CD4-positive, CD25-positive, alpha-beta regulatory T cell (primary cell): ENCODE measurements at regions not wholly inside any gene's neighbourhood (a gene's known extent, or its start where the extent isn't known, plus 50 kb on each side); places are given as distances from the start of the nearest gene placed in this dataset.
A peak's percentile ranks its signal among the peaks of the same experiment; 100 is the strongest.

Experiments used
- ATAC-seq, 2 donors: fragments of 150-1000 bp; cut with Tn5 transposase; one replicate each; pipeline ENCODE4 v1.10.0; 2021; ENCODE audit warnings: low read depth in 2 of 2, moderate number of reproducible peaks in 2 of 2, moderate library complexity in 1 of 2
- DNase-seq, 3 donors: peaks; one replicate each; pipeline versions ENCODE4 v3.0.0 to v3.0.0-alpha.2; 2012 to 2022; ENCODE audit warnings: mixed read lengths in 1 of 3
- H3K27ac ChIP-seq: one replicate; pipeline ENCODE4 v1.7.0; 2013; ENCODE audit warnings: mild to moderate bottlenecking, low read length; ENCODE audit not compliant: insufficient read depth, poor library complexity, severe bottlenecking
- H3K27me3 ChIP-seq: one replicate; pipeline ENCODE4 v1.7.0; 2013; ENCODE audit warnings: low read length; ENCODE audit not compliant: control insufficient read depth, insufficient read depth
- H3K36me3 ChIP-seq: one replicate; pipeline ENCODE4 v1.7.0; 2013; ENCODE audit warnings: mild to moderate bottlenecking, low read length, moderate library complexity; ENCODE audit not compliant: control insufficient read depth, insufficient read depth
- H3K4me1 ChIP-seq: 2 replicates; pipeline ENCODE4 v1.7.0; 2013; ENCODE audit warnings: mild to moderate bottlenecking, low read length; ENCODE audit not compliant: insufficient read depth, control insufficient read depth, poor library complexity, severe bottlenecking
- H3K4me3 ChIP-seq: one replicate; pipeline ENCODE4 v1.7.0; 2013; ENCODE audit warnings: low read depth, mild to moderate bottlenecking, low read length, moderate library complexity
- H3K9me3 ChIP-seq, 2 experiments: 1 replicate in 1 of 2; 2 replicates in 1 of 2; pipeline ENCODE4 v1.7.0; 2013; ENCODE audit warnings: low read length in 2 of 2, mild to moderate bottlenecking in 1 of 2, moderate library complexity in 1 of 2; ENCODE audit not compliant: control insufficient read depth in 2 of 2
- H3K27ac Mint-ChIP-seq, 3 donors: one replicate each; pipeline ENCODE4 v1.8.0; 2020 to 2022; ENCODE audit warnings: mild to moderate bottlenecking in 3 of 3, mixed read lengths in 3 of 3, moderate library complexity in 2 of 3
- H3K27me3 Mint-ChIP-seq: one replicate; pipeline ENCODE4 v1.8.0; 2022; ENCODE audit warnings: mild to moderate bottlenecking, mixed read lengths
- H3K36me3 Mint-ChIP-seq: one replicate; pipeline ENCODE4 v1.8.0; 2020; ENCODE audit warnings: mixed read lengths
- H3K4me1 Mint-ChIP-seq, 4 donors: one replicate each; pipeline ENCODE4 v1.8.0; 2020 to 2022; ENCODE audit warnings: mixed read lengths in 4 of 4, mild to moderate bottlenecking in 1 of 4
- H3K4me3 Mint-ChIP-seq, 4 donors: one replicate each; pipeline ENCODE4 v1.8.0; 2020 to 2022; ENCODE audit warnings: mild to moderate bottlenecking in 4 of 4, mixed read lengths in 4 of 4, moderate library complexity in 3 of 4
- H3K9me3 Mint-ChIP-seq, 7 donors: one replicate each; pipeline ENCODE4 v1.8.0; 2020 to 2022; ENCODE audit warnings: mixed read lengths in 7 of 7, mild to moderate bottlenecking in 3 of 7, moderate library complexity in 2 of 7

GRCh38 chr15:46213551-46213950, 578.7 kb downstream of the SQOR start:
- no peaks in the 10 kb centered on the region for H3K4me1 Mint-ChIP-seq
- H3K4me3 Mint-ChIP-seq: no peak overlapping the region

GRCh38 chr15:46222826-46223225, 588.0 kb downstream of the SQOR start:
- Histone ChIP-seq H3K27me3 (no peaks in the 10 kb centered on the region), H3K9me3 (no peaks in the 10 kb centered on the region), H3K4me3 (no peak overlapping the region), H3K27ac (no peak overlapping the region), H3K36me3 (no peaks in the 10 kb centered on the region), H3K4me1 (no peaks in the 10 kb centered on the region)
- no peaks in the 10 kb centered on the region for H3K36me3 Mint-ChIP-seq
- H3K27ac Mint-ChIP-seq: no peak overlapping the region
- H3K4me1 Mint-ChIP-seq: no peaks in the 10 kb centered on the region
- no peak for ATAC-seq
- no peak overlapping the region for H3K4me3 Mint-ChIP-seq
- DNase-seq: no peak
- peaks cover 0 to 12% (median 8%) of the 10 kb centered on the region in 7 donors for H3K9me3 Mint-ChIP-seq
- no peaks in the 10 kb centered on the region for H3K27me3 Mint-ChIP-seq

More at GRCh38 chr15:46213551-46213950, 578.7 kb downstream of the SQOR start:
- Histone ChIP-seq H3K4me1 (no peaks in the 10 kb centered on the region), H3K4me3 (no peak overlapping the region), H3K9me3 (no peaks in the 10 kb centered on the region), H3K36me3 (no peaks in the 10 kb centered on the region), H3K27me3 (no peaks in the 10 kb centered on the region), H3K27ac (no peak overlapping the region)
- Mint-ChIP-seq H3K36me3 (no peaks in the 10 kb centered on the region), H3K9me3 (peaks cover 0 to 15% (median 7%) of the 10 kb centered on the region in 7 donors), H3K27ac (no peak overlapping the region), H3K27me3 (no peaks in the 10 kb centered on the region)
- DNase-seq (no peak), ATAC-seq (no peak)

GRCh38 chr15:46229263-46229662, 594.4 kb downstream of the SQOR start:
- H3K4me3 Mint-ChIP-seq: no peak overlapping the region
- peaks cover 0 to 7% (median under 1%) of the 10 kb centered on the region in 7 donors for H3K9me3 Mint-ChIP-seq
- no peaks in the 10 kb centered on the region for H3K36me3 ChIP-seq
- H3K9me3 ChIP-seq: no peaks in the 10 kb centered on the region
- no peaks in the 10 kb centered on the region for H3K4me1 ChIP-seq
- H3K27me3 Mint-ChIP-seq: no peaks in the 10 kb centered on the region
- no peaks in the 10 kb centered on the region for H3K27me3 ChIP-seq
- H3K27ac ChIP-seq: no peak overlapping the region
- H3K27ac Mint-ChIP-seq: no peak overlapping the region
- ATAC-seq: no peak
- H3K36me3 Mint-ChIP-seq: no peaks in the 10 kb centered on the region
- no peak for DNase-seq
- H3K4me3 ChIP-seq: no peak overlapping the region
- no peaks in the 10 kb centered on the region for H3K4me1 Mint-ChIP-seq

DNA sequence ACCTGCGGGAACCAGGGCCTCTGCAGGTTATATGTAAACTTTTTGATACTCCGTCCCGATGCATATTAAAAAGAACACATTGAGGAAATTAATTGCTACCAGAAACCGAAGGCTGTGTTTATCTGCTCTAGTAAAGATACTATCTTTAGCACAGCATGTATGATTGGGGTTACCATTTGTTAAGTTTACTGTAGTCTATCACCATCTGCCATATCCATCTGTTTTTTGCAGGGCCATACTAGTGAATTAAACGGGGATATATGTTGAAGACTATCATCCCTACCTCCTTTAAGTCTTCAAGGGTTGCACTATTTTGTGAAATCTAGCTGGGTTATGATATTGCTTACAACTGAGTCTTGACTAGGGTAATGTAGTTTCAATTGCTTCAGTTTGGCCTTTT, 597.0 kb downstream of the SQOR start:
- no peak overlapping the region for H3K27ac Mint-ChIP-seq
- no peak overlapping the region for H3K4me3 Mint-ChIP-seq
- Histone ChIP-seq H3K4me1 (no peaks in the 10 kb centered on the region), H3K9me3 (no peaks in the 10 kb centered on the region), H3K36me3 (no peaks in the 10 kb centered on the region), H3K4me3 (no peak overlapping the region), H3K27ac (no peak overlapping the region), H3K27me3 (no peaks in the 10 kb centered on the region)
- no peak for DNase-seq
- H3K36me3 Mint-ChIP-seq: no peaks in the 10 kb centered on the region
- no peak for ATAC-seq
- H3K27me3 Mint-ChIP-seq: no peaks in the 10 kb centered on the region
- H3K9me3 Mint-ChIP-seq: peaks cover 0 to 7% (median 3%) of the 10 kb centered on the region in 7 donors
- no peaks in the 10 kb centered on the region for H3K4me1 Mint-ChIP-seq

DNA sequence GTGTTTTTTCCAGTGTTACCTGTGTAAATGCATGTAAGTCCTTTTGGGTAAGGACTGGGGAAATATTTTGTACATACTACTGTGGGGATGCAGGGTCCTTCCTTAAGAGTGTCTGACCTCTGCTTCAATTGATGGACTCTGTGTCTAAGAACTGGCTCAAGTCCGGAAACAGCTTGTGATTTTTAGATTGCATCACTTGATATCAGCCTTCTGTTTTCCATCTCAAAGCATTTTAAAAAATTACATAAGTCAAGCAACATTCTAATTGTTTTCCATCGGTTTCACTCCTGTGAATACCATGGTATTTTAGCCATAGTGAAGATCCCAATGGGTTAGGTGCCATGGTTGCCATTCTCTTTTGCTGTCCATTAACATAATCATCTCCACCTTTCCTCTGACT, 597.6 kb downstream of the SQOR start:
- ATAC-seq (no peak), DNase-seq (no peak)
- Histone ChIP-seq H3K4me3 (no peak overlapping the region), H3K27me3 (no peaks in the 10 kb centered on the region), H3K36me3 (no peaks in the 10 kb centered on the region), H3K27ac (no peak overlapping the region), H3K9me3 (no peaks in the 10 kb centered on the region), H3K4me1 (no peaks in the 10 kb centered on the region)
- Mint-ChIP-seq H3K9me3 (peaks cover 0 to 7% (median 3%) of the 10 kb centered on the region in 7 donors), H3K4me3 (no peak overlapping the region), H3K36me3 (no peaks in the 10 kb centered on the region), H3K27ac (no peak overlapping the region), H3K27me3 (no peaks in the 10 kb centered on the region), H3K4me1 (no peaks in the 10 kb centered on the region)

GRCh38 chr15:46242935-46243334, 608.1 kb downstream of the SQOR start:
- Mint-ChIP-seq H3K9me3 (peaks cover under 1 to 9% (median 2%) of the 10 kb centered on the region in 7 donors), H3K4me1 (no peaks in the 10 kb centered on the region), H3K27ac (no peak overlapping the region), H3K36me3 (no peaks in the 10 kb centered on the region), H3K27me3 (peaks cover 2% of the 10 kb centered on the region), H3K4me3 (no peak overlapping the region)
- no peak for ATAC-seq
- no peak for DNase-seq
- Histone ChIP-seq H3K4me1 (no peaks in the 10 kb centered on the region), H3K27ac (no peak overlapping the region), H3K36me3 (no peaks in the 10 kb centered on the region), H3K4me3 (no peak overlapping the region), H3K27me3 (no peaks in the 10 kb centered on the region), H3K9me3 (no peaks in the 10 kb centered on the region)

GRCh38 chr15:46251903-46252302, 617.1 kb downstream of the SQOR start:
- H3K36me3 Mint-ChIP-seq: no peaks in the 10 kb centered on the region
- Histone ChIP-seq H3K9me3 (no peaks in the 10 kb centered on the region), H3K4me1 (no peaks in the 10 kb centered on the region), H3K36me3 (no peaks in the 10 kb centered on the region), H3K27me3 (no peaks in the 10 kb centered on the region), H3K27ac (no peak overlapping the region), H3K4me3 (no peak overlapping the region)
- H3K4me3 Mint-ChIP-seq: no peak overlapping the region
- no peaks in the 10 kb centered on the region for H3K4me1 Mint-ChIP-seq
- H3K27me3 Mint-ChIP-seq: no peaks in the 10 kb centered on the region
- H3K27ac Mint-ChIP-seq: no peak overlapping the region
- ATAC-seq: no peak
- H3K9me3 Mint-ChIP-seq: peaks cover 0 to 13% (median 2%) of the 10 kb centered on the region in 7 donors
- DNase-seq: no peak

- no peak overlapping the region for H3K27ac ChIP-seq
- H3K9me3 Mint-ChIP-seq: peaks cover 0 to 9% (median 4%) of the 10 kb centered on the region in 7 donors
- no peaks in the 10 kb centered on the region for H3K27me3 Mint-ChIP-seq
- H3K4me1 ChIP-seq: no peaks in the 10 kb centered on the region
- no peaks in the 10 kb centered on the region for H3K27me3 ChIP-seq
- no peak overlapping the region for H3K4me3 Mint-ChIP-seq
- H3K27ac Mint-ChIP-seq: peak overlapping the region in 1 of 3 donors; percentile 60
- no peak for DNase-seq
- H3K4me1 Mint-ChIP-seq: no peaks in the 10 kb centered on the region
- ATAC-seq: no peak
- H3K36me3 Mint-ChIP-seq: no peaks in the 10 kb centered on the region
- H3K4me3 ChIP-seq: no peak overlapping the region
- H3K9me3 ChIP-seq: peaks cover 0 to 4% of the 10 kb centered on the region in 2 experiments
- no peaks in the 10 kb centered on the region for H3K36me3 ChIP-seq
These were observed 623.2 kb downstream of the SQOR start for GRCh38 chr15:46258056-46258455.
